Head of caudate nucleus (tissue), 42 donors: ENCODE measurements at regions not wholly inside any gene's neighbourhood (a gene's known extent, or its start where the extent isn't known, plus 50 kb on each side); places are given as distances from the start of the nearest gene placed in this dataset.
"Not testable (repeated sequence)": the region's sequence is repeated elsewhere in the genome, so short reads cannot be mapped to it uniquely, and the experiment has no call there.

Experiments used
- DNase-seq, 42 donors: peaks; one replicate each; pipeline versions ENCODE4 v3.0.0 to v3.0.0-alpha.2; 2020 to 2021; ENCODE audit warnings: mixed read lengths in 7 of 42
- intact Hi-C: fragments of 100-400 bp; cut with DNase I; formaldehyde crosslinking; loops from one replicate; pipeline ENCODE4 v1.15.0; 2022

DNA sequence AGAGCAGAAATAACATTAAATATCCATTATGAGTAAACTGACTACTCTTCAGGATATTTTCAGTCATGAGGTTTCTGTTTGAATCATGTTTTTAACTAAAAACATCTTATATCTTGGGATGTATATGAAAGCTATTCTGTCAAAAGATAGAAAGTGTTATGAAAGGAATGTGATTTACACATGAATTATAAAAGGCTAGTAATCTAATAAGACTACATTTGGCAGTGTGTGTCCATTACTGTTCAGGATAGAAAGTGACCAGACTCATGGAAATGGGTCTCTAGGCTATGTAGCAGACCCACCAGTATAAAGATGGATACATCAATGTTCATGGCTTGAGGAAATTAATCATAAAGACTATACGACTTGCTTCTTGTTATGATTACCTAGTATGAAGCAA lies 1328.2 kb upstream of the NUDT12 start:
- intact Hi-C loops = no loop called here

DNA sequence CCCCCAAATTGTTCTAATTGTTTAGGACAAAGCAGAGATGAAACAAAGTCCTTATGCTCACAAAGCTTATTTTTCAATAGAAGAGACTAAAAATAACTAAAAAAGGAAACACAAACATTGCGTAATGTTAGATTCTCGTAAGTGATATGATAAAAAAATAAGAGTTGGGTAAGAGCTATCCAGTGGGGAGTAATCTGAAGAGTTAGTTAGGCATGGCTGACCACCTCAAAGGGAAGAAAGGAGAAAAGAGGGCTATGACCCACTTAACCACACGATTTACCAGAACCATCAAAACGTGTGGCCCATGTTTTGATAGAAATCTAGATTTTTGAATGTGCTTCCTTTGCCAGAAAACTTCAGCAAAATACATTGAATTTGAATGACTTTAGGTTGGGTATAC lies 1296.8 kb upstream of the NUDT12 start:
- intact Hi-C loops = no loop called here
- no peak for DNase-seq

More for the DNA sequence above, 1328.2 kb upstream of the NUDT12 start:
- no peak for DNase-seq

DNA sequence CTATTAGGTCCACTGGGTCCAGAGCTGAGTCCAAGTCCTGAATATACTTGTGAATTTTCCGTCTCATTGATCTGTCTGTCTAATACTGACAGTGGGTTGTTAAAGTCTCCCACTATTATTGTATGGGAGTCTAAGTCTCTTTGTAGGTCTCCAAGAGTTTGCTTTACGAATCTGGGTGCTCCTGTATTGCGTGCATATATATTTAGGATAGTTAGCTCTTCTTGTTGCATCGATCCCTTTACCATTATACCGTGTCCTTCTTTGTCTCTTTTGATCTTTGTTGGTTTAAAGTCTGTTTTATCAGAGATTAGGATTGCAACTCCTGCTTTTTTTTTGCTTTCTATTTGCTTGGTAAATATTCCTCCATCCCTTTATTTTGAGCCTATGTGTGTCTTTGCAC lies 1289.5 kb upstream of the NUDT12 start:
- DNase-seq, intact Hi-C loops: not testable (repeated sequence)

DNA sequence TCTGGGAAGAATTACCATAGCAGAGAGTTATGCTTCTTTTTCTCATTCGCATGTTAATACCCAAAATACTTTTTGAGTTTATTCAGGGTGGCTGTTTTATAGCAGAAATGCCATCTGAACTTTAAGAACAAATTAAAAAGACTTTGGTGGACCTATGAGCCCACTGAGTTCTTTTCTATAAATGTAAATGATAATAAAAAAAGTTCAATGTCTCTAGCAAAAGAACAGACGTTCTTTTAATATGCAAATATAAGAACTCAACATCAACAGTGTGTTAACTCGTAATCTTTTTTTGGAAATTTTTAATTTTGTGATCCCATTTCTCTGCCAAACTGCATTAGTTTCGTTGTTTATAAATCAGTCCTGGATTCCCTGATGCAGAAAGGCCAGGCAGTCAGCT lies 1283.0 kb upstream of the NUDT12 start:
- intact Hi-C loops = no loop called here
- no peak for DNase-seq

DNA sequence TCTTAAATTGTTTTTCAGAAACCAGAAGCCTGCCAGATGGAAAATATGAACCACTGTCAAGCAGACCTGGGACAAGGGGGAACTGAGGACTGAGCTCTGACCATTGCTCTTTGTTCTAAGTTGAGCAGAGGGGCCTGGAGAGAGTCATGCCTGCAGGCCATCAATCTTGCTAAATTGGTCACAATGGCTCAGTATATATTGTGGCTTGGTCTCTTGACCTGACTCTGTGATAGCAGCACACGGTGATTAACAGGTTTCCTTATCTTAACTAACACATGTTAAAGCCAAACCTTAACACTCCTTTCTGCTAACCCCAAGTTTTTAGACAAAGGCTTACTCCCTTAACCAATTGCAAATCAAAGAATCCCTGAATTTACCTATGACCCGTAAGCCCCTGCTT lies 1281.2 kb upstream of the NUDT12 start:
- intact Hi-C loops = no loop called here
- no peak for DNase-seq

DNA sequence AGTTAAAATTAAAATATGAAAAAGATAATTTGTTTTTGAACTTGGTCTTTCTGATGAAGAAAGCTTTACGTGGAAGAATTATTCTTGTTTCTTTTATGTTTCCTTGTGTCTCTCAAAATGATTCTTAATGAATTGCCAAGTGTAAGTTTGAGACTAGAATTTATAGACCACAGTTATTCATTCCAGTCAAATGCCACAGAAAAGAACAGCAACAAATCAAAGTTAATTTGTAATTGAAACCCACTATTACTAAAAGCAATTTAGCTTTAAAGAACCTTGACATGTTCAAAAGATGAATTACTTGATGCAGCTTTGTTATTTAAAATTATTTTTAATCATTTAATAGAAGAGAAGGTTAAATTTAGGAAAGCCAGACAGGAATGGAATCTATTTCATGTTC lies 1277.7 kb upstream of the NUDT12 start:
- DNase-seq = no peak
- intact Hi-C loops = no loop called here

DNA sequence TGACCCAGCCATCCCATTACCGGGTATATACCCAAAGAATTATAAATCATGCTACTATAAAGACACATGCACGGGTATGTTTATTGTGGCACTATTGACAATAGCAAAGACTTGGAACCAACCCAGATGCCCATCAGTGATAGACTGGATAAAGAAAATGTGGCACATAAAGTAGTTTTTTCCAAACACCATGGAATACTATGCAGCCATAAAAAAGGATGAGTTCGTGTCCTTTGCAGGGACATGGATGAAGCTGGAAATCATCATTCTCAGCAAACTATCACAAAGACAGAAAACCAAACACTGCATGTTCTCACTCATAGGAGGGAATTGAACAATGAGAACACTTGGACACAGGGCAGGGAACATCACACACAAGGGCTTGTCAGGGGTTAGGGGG lies 1268.9 kb upstream of the NUDT12 start:
- intact Hi-C loops = not testable (repeated sequence)

DNA sequence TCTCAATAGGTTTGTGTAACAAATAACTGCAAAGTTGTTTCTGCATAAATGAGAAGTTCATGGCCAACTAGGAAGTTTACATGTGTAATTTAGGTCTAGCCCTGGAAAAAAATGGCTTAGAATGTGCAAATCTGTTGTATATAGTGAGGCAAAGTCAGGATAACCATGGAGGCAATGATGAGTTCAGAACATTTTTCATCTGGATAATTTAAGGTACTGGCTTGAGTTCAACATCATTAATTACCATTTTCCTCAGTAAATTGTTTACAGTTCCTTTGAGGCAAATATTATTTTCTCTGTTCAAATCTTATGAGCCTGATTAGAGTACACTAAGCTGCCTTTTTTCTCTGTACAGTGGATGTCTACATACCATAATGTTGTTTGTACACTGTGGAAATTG lies 1259.0 kb upstream of the NUDT12 start:
- DNase-seq = no peak
- intact Hi-C loops = no loop called here

More for the DNA sequence above, 1268.9 kb upstream of the NUDT12 start:
- not testable (repeated sequence) for DNase-seq

DNA sequence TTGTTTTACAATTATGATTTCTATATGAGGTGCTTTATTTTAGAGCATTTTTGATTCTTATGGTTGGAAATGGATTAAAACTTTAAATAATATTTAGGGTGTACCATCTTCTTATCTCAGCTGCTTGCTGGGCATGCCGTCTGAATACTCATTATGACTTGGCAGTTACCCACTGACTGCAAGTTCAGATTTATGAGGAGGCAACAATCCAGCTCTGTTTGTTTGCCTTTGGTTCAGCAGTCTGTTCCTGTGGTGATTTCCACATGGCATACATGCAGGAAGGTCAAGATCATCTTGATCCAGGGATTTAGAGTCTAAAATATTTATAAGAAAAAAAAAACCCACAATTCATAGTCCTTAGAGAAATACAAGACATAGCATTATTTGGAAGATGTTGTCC lies 1254.5 kb upstream of the NUDT12 start:
- DNase-seq = no peak
- intact Hi-C loops = no loop called here

DNA sequence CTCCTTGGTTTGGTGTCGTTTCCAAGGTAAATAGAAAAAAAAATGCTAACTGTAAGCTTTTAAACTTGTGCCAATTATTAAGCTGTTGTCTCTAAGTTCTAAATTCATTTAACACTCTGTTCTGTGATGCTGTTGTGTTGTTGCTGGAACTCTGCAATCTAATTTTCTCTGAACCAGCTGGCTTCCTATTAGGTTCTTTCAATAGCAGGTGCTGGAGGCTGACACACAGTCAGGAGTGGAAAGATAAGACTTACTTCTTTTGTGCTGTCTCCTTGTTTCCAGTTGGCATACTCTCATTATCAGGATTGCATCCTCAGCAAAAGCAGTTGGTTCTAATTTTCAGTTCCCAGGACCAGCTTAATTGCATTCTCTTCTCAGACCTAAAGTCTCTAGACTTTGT lies 1252.6 kb upstream of the NUDT12 start:
- DNase-seq = no peak
- intact Hi-C loops = no loop called here

DNA sequence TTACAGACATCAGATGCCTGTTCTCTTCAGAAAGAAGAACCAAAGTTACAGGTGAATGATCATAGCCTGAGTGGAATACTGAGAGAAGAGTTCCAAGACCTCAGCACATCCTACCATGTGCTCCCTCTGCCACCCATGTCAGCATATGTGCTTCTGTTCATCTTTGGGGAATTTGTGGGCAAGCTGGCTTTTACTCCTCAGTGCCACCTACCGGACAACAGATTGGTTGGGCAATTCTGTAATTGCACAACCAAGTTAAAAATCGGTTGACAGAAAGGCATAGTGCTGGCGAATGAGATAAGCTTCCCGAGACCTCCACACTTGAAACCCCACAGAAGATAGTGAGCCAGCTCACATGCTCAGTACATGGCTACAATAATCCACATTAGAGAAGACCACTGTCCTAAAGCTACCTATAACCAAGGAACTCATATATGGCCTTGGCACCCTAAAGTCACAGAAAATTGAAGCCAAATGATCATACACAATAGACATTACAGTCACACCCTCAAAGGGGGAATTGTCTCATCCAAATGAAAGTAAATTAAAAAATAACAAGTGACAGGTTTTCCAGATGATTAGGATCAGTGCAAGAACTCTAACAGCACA lies 1238.0 kb upstream of the NUDT12 start:
- DNase-seq = no peak
- intact Hi-C loops = no loop called here

DNA sequence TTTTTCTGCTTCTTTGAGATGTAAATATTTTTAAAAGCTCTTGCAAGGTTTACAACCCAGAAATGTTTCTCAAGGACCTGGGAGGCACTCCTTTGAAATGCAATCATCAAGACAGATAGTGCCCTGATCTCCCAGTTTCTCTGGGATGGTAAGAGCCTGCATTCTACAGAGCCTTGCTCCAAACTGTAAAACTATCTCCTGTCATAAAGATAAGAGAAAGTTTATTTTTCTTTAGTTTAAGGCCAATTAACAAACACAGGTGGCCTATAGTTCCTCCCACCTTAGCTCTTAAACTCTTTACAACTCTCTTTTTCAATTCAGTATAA lies 1231.1 kb upstream of the NUDT12 start:
- no peak for DNase-seq
- intact Hi-C loops = no loop called here

DNA sequence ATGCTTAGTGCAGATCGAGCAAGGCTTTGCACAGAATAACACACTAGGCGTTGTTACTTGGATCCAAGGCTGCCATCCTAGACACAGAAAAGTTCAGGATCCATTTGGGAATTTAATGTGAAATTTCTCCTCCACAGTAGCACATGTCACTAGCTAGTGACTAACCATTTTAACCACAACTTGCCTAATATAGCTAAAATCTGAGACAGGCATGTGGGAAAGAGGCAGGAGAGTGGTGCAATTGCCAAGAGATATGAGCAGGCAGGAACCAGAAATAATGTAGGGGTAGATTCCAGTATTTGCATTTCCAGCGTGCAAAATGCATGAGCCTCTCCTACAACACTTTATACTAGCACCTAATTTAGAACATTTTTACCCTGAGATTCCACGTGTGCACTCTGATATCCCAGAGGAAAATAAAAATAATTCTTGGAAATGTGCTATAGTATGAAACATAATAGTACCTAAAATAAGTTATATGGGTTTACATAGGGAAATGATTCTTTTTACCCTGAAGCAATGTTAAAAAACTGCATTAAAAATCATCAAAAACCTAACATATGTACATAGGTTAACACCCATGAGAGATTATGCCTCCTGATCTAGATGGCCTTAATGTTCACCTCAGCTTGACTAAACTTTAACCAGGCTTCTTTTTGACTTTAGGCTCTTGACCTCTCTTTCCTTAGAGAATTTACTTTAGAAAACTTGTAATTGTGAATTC lies 1230.6 kb upstream of the NUDT12 start:
- intact Hi-C loops = no loop called here

DNA sequence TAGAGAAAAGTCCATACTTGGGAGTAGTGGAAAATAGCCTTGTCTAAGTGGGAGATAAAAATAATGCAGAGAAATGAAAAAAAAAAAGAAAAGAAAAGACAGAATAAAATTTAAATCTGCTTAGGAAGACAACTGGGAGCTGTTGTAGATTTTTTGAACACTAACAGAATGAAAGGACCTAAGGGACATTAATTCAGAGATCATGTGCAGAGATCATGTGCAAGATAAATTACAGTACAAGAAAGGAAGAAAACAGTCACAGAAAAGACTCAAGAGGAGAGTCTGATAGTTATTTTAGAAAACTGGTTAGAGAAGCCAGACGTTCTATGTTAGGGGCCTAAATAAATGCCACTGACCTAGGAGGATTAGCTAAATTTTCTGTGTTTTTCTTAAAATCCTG lies 1226.8 kb upstream of the NUDT12 start:
- DNase-seq = no peak
- intact Hi-C loops = no loop called here

More for the DNA sequence above, 1230.6 kb upstream of the NUDT12 start:
- DNase-seq = no peak

DNA sequence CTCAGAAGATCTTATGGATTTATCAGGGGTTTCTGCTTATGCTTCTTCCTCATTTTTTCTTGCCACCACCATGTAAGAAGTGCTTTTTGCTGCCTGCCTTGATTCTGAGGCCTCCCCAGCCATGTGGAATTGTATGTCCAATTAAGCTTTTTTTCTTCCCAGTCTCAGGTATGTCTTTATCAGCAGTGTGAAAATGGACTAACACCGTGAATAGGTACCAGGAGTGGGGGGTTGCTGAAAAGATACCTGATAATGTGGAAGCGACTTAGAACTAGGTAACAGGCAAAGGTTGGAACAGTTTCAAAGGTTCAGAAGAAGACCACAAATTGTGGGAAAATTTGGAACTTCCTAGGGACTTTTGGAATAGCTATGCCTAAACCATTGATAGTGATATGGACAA lies 1222.5 kb upstream of the NUDT12 start:
- DNase-seq = no peak
- intact Hi-C loops = no loop called here

DNA sequence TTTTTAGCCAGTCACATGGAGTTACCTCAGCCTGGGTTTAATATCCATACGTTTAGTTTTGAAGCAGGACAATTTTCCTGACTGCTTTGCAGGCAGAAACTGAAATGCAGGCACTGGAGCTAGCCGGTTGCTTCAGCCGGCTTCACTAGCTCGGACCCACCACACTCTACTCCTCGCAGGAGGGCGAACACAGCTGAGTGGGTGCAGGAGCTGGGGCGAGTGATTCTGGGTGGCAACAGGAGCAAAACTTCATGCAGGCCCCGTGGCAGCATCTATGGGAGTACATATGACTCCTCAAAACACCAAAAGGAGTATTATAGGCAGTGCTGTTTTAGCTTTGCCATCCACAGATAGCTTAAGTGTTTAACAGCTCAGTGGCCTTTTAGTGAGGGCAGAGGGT lies 1211.8 kb upstream of the NUDT12 start:
- no peak for DNase-seq
- intact Hi-C loops = no loop called here

DNA sequence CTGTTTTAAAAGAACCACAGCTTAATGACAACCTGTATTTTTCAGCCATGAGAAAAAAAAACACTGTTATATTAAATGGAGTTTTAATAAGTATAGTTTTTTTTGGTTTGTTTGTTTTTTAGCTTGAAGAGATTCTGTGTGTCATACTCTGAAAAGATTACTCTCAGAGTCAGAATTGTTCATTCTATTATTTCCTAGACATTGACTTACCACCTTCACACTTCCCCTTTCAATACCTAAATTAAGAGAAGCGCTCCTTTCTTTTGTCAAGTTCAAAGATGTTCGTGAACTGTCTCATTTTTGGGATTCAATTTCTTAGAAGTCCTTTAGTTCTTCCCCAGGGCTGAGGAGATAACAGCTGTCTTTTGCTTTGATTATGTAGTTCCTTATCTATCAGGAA lies 1201.6 kb upstream of the NUDT12 start:
- no peak for DNase-seq
- intact Hi-C loops = no loop called here

DNA sequence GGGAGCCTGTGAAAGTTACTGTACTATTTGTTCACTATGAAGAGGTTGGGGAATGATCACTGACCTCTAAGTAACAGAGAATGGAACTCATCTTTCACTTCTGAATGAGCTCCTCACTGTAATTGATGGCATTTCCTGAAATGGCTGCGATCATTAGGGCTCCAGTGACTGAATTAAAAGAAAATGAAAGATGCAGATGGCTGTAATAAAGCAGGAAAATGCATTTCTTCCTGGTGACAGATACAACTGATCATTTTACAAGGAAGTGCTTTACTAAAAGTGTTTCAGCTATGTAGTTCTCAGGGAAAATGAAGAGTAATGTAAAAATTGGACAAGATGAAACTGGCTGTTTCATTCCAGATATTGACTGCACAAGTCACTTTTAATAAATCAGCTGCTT lies 1200.6 kb upstream of the NUDT12 start:
- intact Hi-C loops = no loop called here

DNA sequence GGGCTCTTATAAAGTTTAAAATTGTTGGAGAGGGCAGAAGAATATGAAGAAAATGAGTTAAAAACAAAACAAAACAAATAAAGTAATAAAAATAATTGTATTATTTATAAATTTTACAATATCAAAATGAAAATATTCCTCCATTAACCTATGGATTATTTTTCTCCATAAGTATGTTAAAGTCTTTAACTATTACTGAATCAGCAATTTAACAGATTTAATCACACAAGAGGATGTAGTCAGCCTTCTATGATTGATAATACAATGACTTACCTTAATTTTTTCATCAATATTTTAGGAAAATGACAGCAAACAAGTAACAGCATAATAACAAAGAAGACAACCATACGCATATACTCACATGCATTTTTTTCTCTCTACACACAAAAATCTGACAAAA lies 1195.3 kb upstream of the NUDT12 start:
- intact Hi-C loops = no loop called here
- DNase-seq = no peak

More for the DNA sequence above, 1200.6 kb upstream of the NUDT12 start:
- no peak for DNase-seq

DNA sequence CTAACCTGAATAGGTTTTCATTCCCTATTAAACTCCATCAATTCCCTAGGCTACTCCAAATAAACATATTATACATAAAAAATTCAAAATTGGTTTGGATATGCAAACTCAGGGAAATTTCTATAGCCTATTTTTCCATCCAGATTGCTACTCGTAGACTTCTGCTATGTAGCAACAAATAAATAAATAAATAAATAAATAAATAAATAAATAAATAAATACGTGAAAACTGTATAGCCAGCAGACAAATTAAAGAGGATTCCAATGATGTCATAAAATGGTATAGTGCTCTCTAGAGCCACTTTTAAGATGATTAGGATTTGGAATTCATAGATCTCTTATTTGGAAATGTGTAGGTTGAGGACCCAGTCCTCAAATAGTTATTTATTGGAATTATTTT lies 1193.2 kb upstream of the NUDT12 start:
- no peak for DNase-seq
- intact Hi-C loops = no loop called here

DNA sequence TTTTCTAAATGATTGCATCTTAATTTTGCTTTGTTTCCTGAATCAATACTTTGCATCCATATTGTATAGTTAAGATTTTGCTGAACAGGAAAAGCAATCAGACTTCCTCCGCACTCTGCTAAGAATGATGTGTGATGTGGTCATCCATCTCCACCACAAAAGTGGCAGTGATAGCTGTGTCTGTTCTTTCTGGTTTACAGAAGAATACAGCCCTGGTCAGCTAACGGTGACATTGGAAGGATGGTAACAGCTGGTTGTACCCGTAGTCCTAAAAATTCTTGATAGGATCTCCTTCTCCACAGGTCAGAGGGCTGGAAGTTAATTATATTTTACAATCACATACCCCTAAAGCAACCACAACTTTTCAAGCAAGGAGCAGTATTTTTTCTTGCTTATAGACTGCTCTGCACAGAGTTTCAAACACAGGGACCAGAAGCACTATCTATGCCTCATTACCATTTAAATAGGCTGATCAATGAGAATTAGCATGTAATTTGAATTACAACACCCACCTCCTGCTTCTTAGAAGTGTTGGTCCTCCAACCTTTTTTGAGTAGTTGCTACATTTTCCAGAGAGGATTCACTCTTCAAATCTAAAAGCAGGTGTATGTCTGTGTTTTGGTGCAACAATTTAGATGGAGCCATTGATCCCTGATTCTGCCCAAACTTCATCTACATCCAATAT lies 1191.9 kb upstream of the NUDT12 start:
- intact Hi-C loops = no loop called here
- no peak for DNase-seq
